ENCODE measurements at regions not wholly inside any gene's neighbourhood (a gene's known extent, or its start where the extent isn't known, plus 50 kb on each side); places are given as distances from the start of the nearest gene placed in this dataset.

- TF ChIP-seq CTCF (IDR thresholded peaks at IDR 0.05; ENCODE audit: low read depth, low read length) (no peak), POLR2A (IDR thresholded peaks at IDR 0.05; ENCODE audit: extremely low read depth, insufficient read length) (no peak), MAX (IDR thresholded peaks at IDR 0.05; ENCODE audit: low read depth, low read length) (no peak), MYC (IDR thresholded peaks at IDR 0.05; ENCODE audit: low read depth, low read length) (no peak)
- H3K4me3 ChIP-seq (ENCODE audit: low read depth, low read length): no peak overlapping the region
- DNase-seq (ENCODE audit: low read depth): no peak
Observed at GRCh38 chr10:60705376-60705775, 72.9 kb upstream of the CDK1 start.

GRCh38 chr10:60704471-60704870, 73.8 kb upstream of the CDK1 start:
- no peak for TF ChIP-seq MYC (IDR thresholded peaks at IDR 0.05; ENCODE audit: low read depth, low read length)
- TF ChIP-seq CTCF (IDR thresholded peaks at IDR 0.05; ENCODE audit: low read depth, low read length): no peak
- TF ChIP-seq POLR2A (IDR thresholded peaks at IDR 0.05; ENCODE audit: extremely low read depth, insufficient read length): no peak
- no peak for TF ChIP-seq MAX (IDR thresholded peaks at IDR 0.05; ENCODE audit: low read depth, low read length)
- no peak for DNase-seq (ENCODE audit: low read depth)
- no peak overlapping the region for H3K4me3 ChIP-seq (ENCODE audit: low read depth, low read length)

GRCh38 chr10:60703266-60704041, 74.8 kb upstream of the CDK1 start:
- DNase-seq (ENCODE audit: low read depth): no peak
- no peak for TF ChIP-seq POLR2A (IDR thresholded peaks at IDR 0.05; ENCODE audit: extremely low read depth, insufficient read length)
- no peak for TF ChIP-seq MAX (IDR thresholded peaks at IDR 0.05; ENCODE audit: low read depth, low read length)
- TF ChIP-seq MYC (IDR thresholded peaks at IDR 0.05; ENCODE audit: low read depth, low read length): no peak
- no peak for TF ChIP-seq CTCF (IDR thresholded peaks at IDR 0.05; ENCODE audit: low read depth, low read length)
- no peak overlapping the region for H3K4me3 ChIP-seq (ENCODE audit: low read depth, low read length)

- no peak for TF ChIP-seq CTCF (IDR thresholded peaks at IDR 0.05; ENCODE audit: low read depth, low read length)
- TF ChIP-seq POLR2A (IDR thresholded peaks at IDR 0.05; ENCODE audit: extremely low read depth, insufficient read length): no peak
- no peak for TF ChIP-seq MYC (IDR thresholded peaks at IDR 0.05; ENCODE audit: low read depth, low read length)
- no peak for DNase-seq (ENCODE audit: low read depth)
- no peak overlapping the region for H3K4me3 ChIP-seq (ENCODE audit: low read depth, low read length)
Observed at GRCh38 chr10:60687679-60688078, 90.6 kb upstream of the CDK1 start.

- DNase-seq (ENCODE audit: low read depth): no peak
- no peak for TF ChIP-seq MAX (IDR thresholded peaks at IDR 0.05; ENCODE audit: low read depth, low read length)
- TF ChIP-seq MYC (IDR thresholded peaks at IDR 0.05; ENCODE audit: low read depth, low read length): no peak
- TF ChIP-seq POLR2A (IDR thresholded peaks at IDR 0.05; ENCODE audit: extremely low read depth, insufficient read length): no peak
- no peak for TF ChIP-seq CTCF (IDR thresholded peaks at IDR 0.05; ENCODE audit: low read depth, low read length)
- H3K4me3 ChIP-seq (ENCODE audit: low read depth, low read length): no peak overlapping the region
Observed at GRCh38 chr10:60684091-60684490, 94.2 kb upstream of the CDK1 start.

Data from NB4 (cell line).